H1 (cell line): ENCODE measurements at regions not wholly inside any gene's neighbourhood (a gene's known extent, or its start where the extent isn't known, plus 50 kb on each side); places are given as distances from the start of the nearest gene placed in this dataset.

Experiments
- CTCF ChIA-PET: fragments of 300-600 bp; sonication (Branson Sonifier 250); formaldehyde crosslinking; loops from one replicate; lab custom pipeline; 2021; ENCODE audit not compliant: partially characterized antibody; lab: Charles Lee
- POLR2A ChIA-PET: fragments of 300-600 bp; sonication (Branson Sonifier 250); formaldehyde crosslinking; loops from one replicate; lab custom pipeline; 2021; ENCODE audit warnings: inconsistent platforms; ENCODE audit not compliant: partially characterized antibody; lab: Charles Lee
- DNase-seq, 2 experiments: peaks; one replicate each; pipeline versions ENCODE4 v3.0.0 to v3.0.0-alpha.2; 2010 to 2022; ENCODE audit warnings: low spot score in 2 of 2, low read depth in 1 of 2, mixed read lengths in 1 of 2
- FAIRE-seq: peaks from 2 replicates; lab custom pipeline; 2011; peaks lifted over from hg19 to GRCh38; lab: Jason Lieb, UNC
- H2AFZ ChIP-seq: 2 replicates; pipeline ENCODE4 v1.8.1; 2012; ENCODE audit warnings: low read length, inconsistent platforms
- H2AK5ac ChIP-seq: 2 replicates; pipeline ENCODE4 v1.6.1; 2013; ENCODE audit warnings: low read depth, low read length
- H2BK120ac ChIP-seq: replicated peaks from 2 replicates; pipeline ENCODE3; 2013; ENCODE audit warnings: low read depth, low read length, inconsistent platforms
- H2BK12ac ChIP-seq: 2 replicates; pipeline ENCODE4 v1.6.1; 2013; ENCODE audit warnings: low read depth, low read length
- H2BK15ac ChIP-seq: 2 replicates; pipeline ENCODE4 v1.6.1; 2013; ENCODE audit warnings: low read length
- H2BK20ac ChIP-seq: 2 replicates; pipeline ENCODE4 v1.6.1; 2013; ENCODE audit warnings: low read length
- H2BK5ac ChIP-seq: 2 replicates; pipeline ENCODE4 v1.6.1; 2013; ENCODE audit warnings: low read depth, low read length
- H3K14ac ChIP-seq: 2 replicates; pipeline ENCODE4 v1.6.1; 2013; ENCODE audit warnings: inconsistent platforms; ENCODE audit not compliant: insufficient read length
- H3K18ac ChIP-seq: 2 replicates; pipeline ENCODE4 v1.6.1; 2013; ENCODE audit warnings: low read length; ENCODE audit errors: extremely low read depth
- H3K23ac ChIP-seq: 2 replicates; pipeline ENCODE4 v1.6.1; 2013; ENCODE audit warnings: inconsistent platforms; ENCODE audit not compliant: insufficient read length
- H3K23me2 ChIP-seq: 2 replicates; pipeline ENCODE4 v1.6.1; 2013; ENCODE audit warnings: low read depth, low read length
- H3K27ac ChIP-seq: 2 replicates; pipeline ENCODE4 v1.6.1; 2011; ENCODE audit warnings: low read depth, low read length, inconsistent platforms
- H3K27me3 ChIP-seq, 4 experiments: replicated peaks in 1 of 4; 1 replicate in 1 of 4; 2 replicates in 3 of 4; pipeline versions ENCODE4 v1.6.1 to v1.8.1; 2011 to 2013; ENCODE audit warnings: low read length in 3 of 4, mild to moderate bottlenecking in 3 of 4, inconsistent platforms in 2 of 4, mixed read lengths in 2 of 4, moderate library complexity in 1 of 4; ENCODE audit not compliant: control insufficient read depth in 3 of 4, insufficient read depth in 3 of 4; ENCODE audit errors: extremely low read depth in 1 of 4
- H3K36me3 ChIP-seq, 4 experiments: 2 replicates each; pipeline versions ENCODE4 v1.6.1 to v1.8.1; 2011 to 2013; ENCODE audit warnings: mild to moderate bottlenecking in 4 of 4, low read length in 3 of 4, moderate library complexity in 2 of 4, control low read depth in 1 of 4, inconsistent platforms in 1 of 4; ENCODE audit not compliant: insufficient read depth in 4 of 4, control insufficient read depth in 2 of 4
- H3K4ac ChIP-seq: replicated peaks from 2 replicates; pipeline ENCODE3; 2013; ENCODE audit warnings: low read length, low read depth, mixed read lengths, inconsistent platforms; ENCODE audit not compliant: insufficient read length
- H3K4me1 ChIP-seq, 4 experiments: replicated peaks in 1 of 4; 1 replicate in 1 of 4; 2 replicates in 3 of 4; pipeline versions ENCODE4 v1.6.1 to v1.8.1; 2011 to 2013; ENCODE audit warnings: low read length in 3 of 4, inconsistent platforms in 2 of 4, mixed read lengths in 1 of 4; ENCODE audit not compliant: insufficient read depth in 4 of 4, control insufficient read depth in 3 of 4
- H3K4me2 ChIP-seq, 2 experiments: 2 replicates each; pipeline versions ENCODE4 v1.6.1 to v1.8.1; 2011 to 2013; ENCODE audit warnings: low read depth in 2 of 2, low read length in 2 of 2, control low read depth in 1 of 2, inconsistent platforms in 1 of 2, mild to moderate bottlenecking in 1 of 2; ENCODE audit not compliant: insufficient read depth in 1 of 2
- H3K4me3 ChIP-seq, 4 experiments: fragments of 200-600, 300-600 bp in 1 of 4; sonication (generic), shearing (Covaris generic), sonication (Bioruptor Twin) in 1 of 4; 2 replicates each; pipeline versions ENCODE4 v1.5.1 to v1.8.1; 2011 to 2016; ENCODE audit warnings: low read length in 4 of 4, low read depth in 3 of 4, control low read depth in 2 of 4, inconsistent platforms in 2 of 4, mild to moderate bottlenecking in 2 of 4, mixed read lengths in 1 of 4, moderate library complexity in 1 of 4; ENCODE audit not compliant: insufficient read depth in 2 of 4; ENCODE audit errors: extremely low read depth in 1 of 4
- H3K56ac ChIP-seq: replicated peaks from 2 replicates; pipeline ENCODE3; 2013; ENCODE audit warnings: low read depth, mild to moderate bottlenecking, mixed read lengths, low read length, inconsistent platforms; ENCODE audit not compliant: insufficient read length
- H3K79me1 ChIP-seq: 2 replicates; pipeline ENCODE4 v1.6.1; 2013; ENCODE audit warnings: low read depth, low read length, control low read depth
- H3K79me2 ChIP-seq, 2 experiments: 2 replicates each; pipeline versions ENCODE4 v1.6.1 to v1.8.1; 2012 to 2013; ENCODE audit warnings: low read length in 2 of 2, mild to moderate bottlenecking in 2 of 2, inconsistent platforms in 1 of 2; ENCODE audit not compliant: insufficient read depth in 2 of 2, control insufficient read depth in 1 of 2
- H3K9ac ChIP-seq, 4 experiments: replicated peaks in 1 of 4; 1 replicate in 1 of 4; 2 replicates in 3 of 4; pipeline versions ENCODE4 v1.6.1 to v1.8.1; 2011 to 2013; ENCODE audit warnings: low read depth in 3 of 4, low read length in 3 of 4, control low read depth in 2 of 4, mild to moderate bottlenecking in 2 of 4, moderate library complexity in 2 of 4, inconsistent platforms in 1 of 4; ENCODE audit errors: extremely low read depth in 1 of 4
- H3K9me3 ChIP-seq, 2 experiments: 2 replicates each; pipeline versions ENCODE4 v1.6.1 to v1.8.1; 2012 to 2013; ENCODE audit warnings: mild to moderate bottlenecking in 2 of 2, moderate library complexity in 2 of 2, control low read depth in 1 of 2, inconsistent platforms in 1 of 2, low read depth in 1 of 2, low read length in 1 of 2, mixed read lengths in 1 of 2; ENCODE audit not compliant: insufficient read depth in 2 of 2
- H4K20me1 ChIP-seq, 2 experiments: replicated peaks in 1 of 2; 2 replicates each; pipeline versions ENCODE3 to v1.8.1; 2011 to 2013; ENCODE audit warnings: inconsistent platforms in 2 of 2, low read length in 2 of 2, mild to moderate bottlenecking in 1 of 2; ENCODE audit not compliant: insufficient read depth in 2 of 2, control insufficient read depth in 1 of 2
- H4K5ac ChIP-seq: 2 replicates; pipeline ENCODE4 v1.6.1; 2013; ENCODE audit warnings: low read length, low read depth, mixed read lengths, inconsistent platforms; ENCODE audit not compliant: insufficient read length
- H4K8ac ChIP-seq: 2 replicates; pipeline ENCODE4 v1.8.0; 2013; ENCODE audit warnings: mild to moderate bottlenecking, moderate library complexity, low read length, inconsistent platforms; ENCODE audit not compliant: insufficient read depth; ENCODE audit errors: extremely low read depth
- H4K91ac ChIP-seq: replicated peaks from 2 replicates; pipeline ENCODE3; 2013; ENCODE audit warnings: low read length, mixed read lengths, inconsistent platforms; ENCODE audit not compliant: insufficient read length
- CHD2 ChIP-seq: IDR thresholded peaks from 2 replicates; pipeline ENCODE4 v1.6.1; 2012; ENCODE audit warnings: low read length, improper control_type of control experiment
- CREB1 ChIP-seq: IDR thresholded peaks from 2 replicates; pipeline ENCODE4 v1.6.1; 2012; ENCODE audit warnings: inconsistent platforms
- CTBP2 ChIP-seq: IDR thresholded peaks from 2 replicates; pipeline ENCODE4 v1.7.0; 2011; ENCODE audit warnings: borderline replicate concordance, mild to moderate bottlenecking, moderate library complexity, mixed read lengths, low read length; ENCODE audit not compliant: insufficient read depth, insufficient read length
- EZH2 ChIP-seq: fragments of 200-600 bp; sonication (generic); IDR thresholded peaks from 2 replicates; pipeline ENCODE4 v1.7.1; 2012; ENCODE audit warnings: low read depth, mild to moderate bottlenecking, moderate library complexity, low read length, inconsistent platforms; ENCODE audit not compliant: severe bottlenecking
- KDM1A ChIP-seq: fragments of 200-600, 300-600 bp; sonication (generic); IDR thresholded peaks from 2 replicates; pipeline ENCODE4 v1.7.1; 2016; ENCODE audit warnings: mild to moderate bottlenecking, low read length, borderline replicate concordance
- RNF2 ChIP-seq: fragments of 200-900, 300-1000 bp; sonication (generic); IDR thresholded peaks from 2 replicates; pipeline ENCODE4 v1.7.1; 2016; ENCODE audit warnings: borderline replicate concordance, low read depth, mild to moderate bottlenecking, antibody characterized with exemption, low read length; ENCODE audit not compliant: poor library complexity, severe bottlenecking; ENCODE audit errors: missing control alignments
- SP4 ChIP-seq: IDR thresholded peaks from 2 replicates; pipeline ENCODE4 v1.6.1; 2012; ENCODE audit warnings: low read length, inconsistent platforms
- USF2 ChIP-seq: IDR thresholded peaks from 2 replicates; pipeline ENCODE4 v1.6.1; 2011; ENCODE audit warnings: low read length, improper control_type of control experiment
- WGBS, 2 experiments: shearing (Covaris generic) in 1 of 2; methylation state at CpG; one replicate each; pipeline versions ENCODE4 v1.1.6 to v1.1.7; 2013 to 2015; ENCODE audit warnings: low lambda C conversion rate in 2 of 2, mixed read lengths in 2 of 2, inconsistent platforms in 1 of 2, low coverage in 1 of 2, missing lambda C conversion rate in 1 of 2; ENCODE audit not compliant: insufficient replicate concordance in 2 of 2, insufficient coverage in 1 of 2, insufficient read length in 1 of 2; ENCODE audit errors: extremely low coverage in 1 of 2, missing lambda C conversion rate in 1 of 2; 5-methylcytosine and 5-hydroxymethylcytosine counted together

GRCh38 chr16:86777381-86777946, 199.1 kb downstream of the FOXL1 start:
- POLR2A ChIA-PET: no interaction called here
- no peak overlapping the region for H3K4me2 ChIP-seq

More at GRCh38 chr16:86777381-86777946, 199.1 kb downstream of the FOXL1 start:
- H2BK20ac ChIP-seq: no peak overlapping the region
- H2AK5ac ChIP-seq: no peak overlapping the region
- no peak overlapping the region for H4K91ac ChIP-seq
- H3K14ac ChIP-seq: no peak overlapping the region
- H2AFZ ChIP-seq: no peak overlapping the region
- TF ChIP-seq CHD2 (no peak), KDM1A (no peak), SP4 (no peak), USF2 (no peak), EZH2 (no peak), CTBP2 (no peak), RNF2 (no peak), CREB1 (no peak)
- H3K18ac ChIP-seq: no peak overlapping the region
- H3K4me3 ChIP-seq: no peak overlapping the region
- no peaks in the 10 kb centered on the region for H3K79me2 ChIP-seq
- H3K23me2 ChIP-seq: no peaks in the 10 kb centered on the region
- no peak overlapping the region for H3K9ac ChIP-seq
- CTCF ChIA-PET: interaction anchor here (0.6 kb wide), 1 partner anchor 201 kb away, joined by 3 read pairs; no protein-coding TSS in a partner anchor
- 98% methylated on average over 4 of the region's 4 CpGs; no CpG with 5 or more reads in 1 of the 2 experiments for WGBS, 2 experiments
- H2BK15ac ChIP-seq: no peak overlapping the region
- no peaks in the 10 kb centered on the region; a peak in 2 of 7 replicates for H3K4me1 ChIP-seq
- no peak overlapping the region for H3K56ac ChIP-seq
- H4K5ac ChIP-seq: no peak overlapping the region
- H2BK120ac ChIP-seq: no peak overlapping the region
- no peak overlapping the region for H3K23ac ChIP-seq
- H2BK12ac ChIP-seq: no peak overlapping the region
- no peaks in the 10 kb centered on the region for H3K9me3 ChIP-seq
- no peaks in the 10 kb centered on the region for H3K79me1 ChIP-seq
- H3K27ac ChIP-seq: no peak overlapping the region
- DNase-seq (no peak), FAIRE-seq (no peak)
- no peak overlapping the region for H2BK5ac ChIP-seq
- H4K8ac ChIP-seq: no peak overlapping the region
- no peaks in the 10 kb centered on the region for H3K36me3 ChIP-seq
- H3K4ac ChIP-seq: no peak overlapping the region
- H4K20me1 ChIP-seq: no peaks in the 10 kb centered on the region
- no peaks in the 10 kb centered on the region for H3K27me3 ChIP-seq
